ENCODE measurements at regions not wholly inside any gene's neighbourhood (a gene's known extent, or its start where the extent isn't known, plus 50 kb on each side); places are given as distances from the start of the nearest gene placed in this dataset.
"Not testable (repeated sequence)": the region's sequence is repeated elsewhere in the genome, so short reads cannot be mapped to it uniquely, and the experiment has no call there.

- DNase-seq = no peak
Observed at GRCh38 chr16:60989592-60989991, 1046.6 kb downstream of the CDH8 start.

GRCh38 chr16:60979119-60979518, 1057.1 kb downstream of the CDH8 start:
- DNase-seq = no peak

DNA sequence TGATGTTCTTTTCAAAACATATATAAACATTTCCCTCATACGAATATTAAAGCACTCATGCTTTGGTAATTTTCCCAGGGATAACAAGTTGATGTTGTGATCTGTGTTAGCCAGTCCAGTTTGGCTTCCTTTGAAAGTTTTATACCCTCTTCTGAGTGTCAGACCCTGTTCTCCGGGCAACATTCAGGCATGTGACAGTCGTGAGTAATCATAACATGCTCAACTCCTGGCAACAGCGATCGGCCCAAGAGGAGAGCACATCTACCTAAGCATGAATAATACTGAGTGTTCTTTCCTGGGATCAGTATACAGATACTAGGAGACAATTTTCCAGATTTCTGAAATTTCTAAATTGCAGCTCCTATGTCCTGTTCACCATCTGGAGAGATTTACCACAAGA, 1086.4 kb downstream of the CDH8 start:
- DNase-seq = no peak

GRCh38 chr16:60945225-60945624, 1091.0 kb downstream of the CDH8 start:
- no peak for DNase-seq

GRCh38 chr16:60936189-60936588, 1100.0 kb downstream of the CDH8 start:
- DNase-seq = not testable (repeated sequence)

GRCh38 chr16:60932600-60932999, 1103.6 kb downstream of the CDH8 start:
- DNase-seq = no peak

DNA sequence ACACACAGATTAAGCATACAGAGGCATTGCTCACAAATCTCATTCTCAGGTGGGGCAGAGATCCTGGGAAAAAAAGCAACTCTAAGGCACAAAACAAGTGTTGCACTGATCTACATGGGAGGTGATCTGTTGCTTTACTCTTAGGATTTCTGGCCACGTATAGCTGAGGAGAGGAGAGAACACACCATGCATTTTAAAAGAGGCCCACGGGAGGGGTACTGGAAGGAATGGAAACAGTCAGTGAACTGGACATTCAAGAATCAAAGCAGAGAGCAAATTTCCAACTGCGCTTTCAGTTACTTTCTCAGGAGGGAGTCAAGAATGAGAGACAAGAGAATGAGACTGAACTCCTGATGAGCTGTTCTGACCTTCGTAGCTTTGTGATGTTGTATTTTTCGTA, 1105.9 kb downstream of the CDH8 start:
- DNase-seq = no peak

DNA sequence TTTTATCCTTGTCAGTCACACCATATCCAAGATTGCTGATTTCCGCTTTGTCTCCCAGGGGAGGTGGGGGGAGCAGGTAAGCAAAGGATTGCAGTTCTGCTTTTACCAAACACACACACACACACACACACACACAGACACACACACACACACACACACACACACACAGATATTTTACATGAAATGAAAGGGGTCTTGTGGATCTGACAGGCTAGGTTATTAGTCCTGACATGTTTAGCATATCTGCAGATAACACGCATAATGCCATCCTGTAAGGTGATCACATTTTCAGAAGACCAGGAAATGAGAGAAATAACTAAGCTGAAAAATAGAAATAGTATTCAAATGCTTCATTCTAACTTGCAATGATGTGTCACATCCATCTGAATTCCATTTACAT, 1113.3 kb downstream of the CDH8 start:
- no peak for DNase-seq

- DNase-seq = no peak
Observed at GRCh38 chr16:60914334-60914733, 1121.9 kb downstream of the CDH8 start.

GRCh38 chr16:60907645-60908044, 1128.6 kb downstream of the CDH8 start:
- DNase-seq = no peak

DNA sequence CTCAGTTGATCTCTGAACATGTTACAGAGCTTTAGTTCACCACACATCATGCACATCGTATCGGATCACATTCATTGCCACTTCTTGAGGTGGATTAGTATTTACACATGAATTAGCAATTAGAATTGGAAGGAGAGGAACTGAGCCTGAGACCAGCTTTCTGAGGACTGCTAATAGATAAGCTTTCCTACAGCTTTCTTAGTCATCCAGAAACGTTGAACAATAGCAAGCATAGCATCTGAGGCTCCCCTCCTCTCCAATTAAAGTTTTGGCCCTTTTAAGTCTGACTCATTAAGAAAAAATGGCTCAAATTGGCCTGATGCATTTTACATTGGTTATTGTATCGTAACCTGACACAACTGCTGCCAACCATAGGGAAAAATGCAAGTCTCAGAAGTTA, 1130.4 kb downstream of the CDH8 start:
- DNase-seq = no peak

GRCh38 chr16:60902114-60902513, 1134.1 kb downstream of the CDH8 start:
- DNase-seq = no peak

- DNase-seq = no peak
Observed at GRCh38 chr16:60882816-60883215, 1153.4 kb downstream of the CDH8 start.

DNA sequence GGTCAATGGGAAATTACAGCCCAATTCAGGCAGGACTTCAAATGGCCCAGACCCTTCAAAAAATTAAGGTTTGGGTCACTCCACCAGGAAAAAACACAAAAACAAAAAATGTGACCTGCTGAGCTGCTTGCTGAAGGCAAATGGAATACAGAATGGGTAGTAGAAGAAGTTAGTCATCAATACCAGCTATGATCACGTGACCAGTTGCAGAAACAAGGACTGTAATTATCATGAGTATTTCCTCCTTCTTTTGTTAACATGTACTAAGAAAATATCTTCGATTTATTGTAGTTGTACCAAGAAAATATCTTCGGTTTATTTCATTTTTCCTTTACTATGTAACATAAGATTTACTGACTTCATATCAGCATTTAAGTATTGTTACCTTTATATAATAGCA, 1183.6 kb downstream of the CDH8 start:
- no peak for DNase-seq

DNA sequence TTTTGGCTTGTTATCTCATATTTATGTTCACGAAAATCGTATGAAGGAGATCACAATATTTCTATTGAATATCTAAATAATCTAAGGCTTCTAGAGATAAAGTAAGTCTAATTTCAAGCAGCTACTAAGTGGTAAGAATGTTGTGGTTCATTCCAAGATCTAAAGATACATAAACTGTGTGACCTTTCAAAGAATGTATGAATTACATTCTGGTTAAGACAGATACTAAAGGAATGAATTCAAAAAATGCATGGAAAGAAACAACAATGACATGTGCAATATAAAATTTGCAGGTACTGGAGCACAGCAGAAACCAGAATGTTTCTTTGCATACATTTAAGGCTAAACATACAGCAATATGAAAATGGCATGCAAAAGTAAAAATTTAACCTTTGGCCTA, 1214.6 kb downstream of the CDH8 start:
- no peak for DNase-seq

DNA sequence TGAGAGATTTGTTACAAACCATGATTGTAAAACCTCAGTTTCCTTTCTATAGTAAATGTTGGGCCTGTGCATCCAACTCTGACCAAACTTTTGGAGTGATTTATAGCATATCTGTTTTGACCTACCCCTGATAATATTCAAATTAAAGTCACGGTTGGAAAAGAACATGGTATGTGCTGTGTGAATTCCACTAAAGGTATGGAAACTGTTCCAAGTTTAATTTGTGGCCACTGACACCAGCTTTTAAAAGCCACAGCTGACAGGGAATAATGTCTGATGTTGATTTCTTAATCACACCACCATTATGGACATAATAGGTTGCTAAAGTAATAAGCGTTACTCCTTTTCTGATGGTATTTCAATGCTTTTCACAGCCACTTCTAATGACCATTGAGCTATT, 1215.9 kb downstream of the CDH8 start:
- DNase-seq = no peak

DNA sequence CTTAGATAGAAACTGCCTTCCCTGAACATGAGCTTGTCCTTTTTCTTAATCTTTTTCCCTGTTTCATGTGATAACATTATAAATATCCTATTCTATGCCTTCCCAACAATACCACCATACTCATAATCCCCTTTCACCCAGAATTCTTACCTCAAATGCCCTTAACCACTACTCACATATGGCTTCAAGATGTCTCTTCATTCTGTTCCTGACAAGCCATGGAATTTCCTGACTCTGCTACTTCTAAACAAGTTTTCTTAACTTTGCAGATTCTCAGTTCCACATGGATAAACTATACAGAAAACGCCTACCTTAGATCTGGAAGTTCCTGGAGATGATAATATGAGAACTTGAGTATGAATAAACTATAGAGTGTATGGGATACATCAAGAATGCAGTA, 1217.8 kb downstream of the CDH8 start:
- no peak for DNase-seq

- no peak for DNase-seq
Observed at GRCh38 chr16:60816461-60816860, 1219.8 kb downstream of the CDH8 start.

- no peak for DNase-seq
Observed at GRCh38 chr16:60815865-60816264, 1220.4 kb downstream of the CDH8 start.

DNA sequence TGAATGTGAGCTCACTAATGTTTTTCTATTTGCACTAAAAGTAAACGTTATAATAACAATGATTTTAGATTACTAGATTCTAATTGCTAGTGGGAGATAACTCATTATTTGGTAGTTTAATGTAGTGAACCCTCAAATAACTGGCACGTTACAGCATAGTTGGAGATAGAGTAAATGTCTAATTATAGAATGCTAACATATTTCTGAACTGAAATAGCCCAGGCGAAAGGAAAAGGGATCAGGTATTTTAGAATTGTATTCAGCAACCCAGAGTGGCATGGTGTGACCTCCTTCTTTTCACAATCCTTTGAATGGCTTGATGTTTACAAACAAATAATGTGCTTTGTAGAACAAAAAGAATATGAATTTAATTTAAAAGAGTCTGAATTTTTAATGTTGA, 1221.2 kb downstream of the CDH8 start:
- DNase-seq = no peak

GRCh38 chr16:60811657-60812056, 1224.6 kb downstream of the CDH8 start:
- DNase-seq = no peak

GRCh38 chr16:60811051-60811608, 1225.1 kb downstream of the CDH8 start:
- DNase-seq = no peak

- no peak for DNase-seq
Observed at GRCh38 chr16:60810250-60810649, 1226.0 kb downstream of the CDH8 start.

GRCh38 chr16:60792437-60792836, 1243.8 kb downstream of the CDH8 start:
- DNase-seq = no peak

DNA sequence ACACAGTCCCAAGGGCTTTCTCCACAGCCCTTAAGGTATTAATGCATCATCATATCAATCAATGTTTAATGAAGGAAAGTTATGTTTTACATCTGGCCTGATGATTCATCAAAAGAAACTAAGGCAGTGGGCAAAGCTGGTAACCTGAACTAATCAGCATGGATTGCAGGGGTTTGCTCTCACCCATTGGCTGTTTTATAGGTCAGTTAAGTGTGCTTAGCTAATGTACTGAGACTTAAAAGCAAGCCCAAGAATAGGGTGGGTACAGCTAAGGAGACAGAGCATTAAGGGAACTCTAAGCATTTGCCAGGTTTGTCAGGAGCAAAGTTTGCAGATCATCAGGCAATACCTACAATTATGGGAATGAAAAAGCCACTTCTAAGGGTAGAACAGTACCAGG, 1247.6 kb downstream of the CDH8 start:
- no peak for DNase-seq

DNA sequence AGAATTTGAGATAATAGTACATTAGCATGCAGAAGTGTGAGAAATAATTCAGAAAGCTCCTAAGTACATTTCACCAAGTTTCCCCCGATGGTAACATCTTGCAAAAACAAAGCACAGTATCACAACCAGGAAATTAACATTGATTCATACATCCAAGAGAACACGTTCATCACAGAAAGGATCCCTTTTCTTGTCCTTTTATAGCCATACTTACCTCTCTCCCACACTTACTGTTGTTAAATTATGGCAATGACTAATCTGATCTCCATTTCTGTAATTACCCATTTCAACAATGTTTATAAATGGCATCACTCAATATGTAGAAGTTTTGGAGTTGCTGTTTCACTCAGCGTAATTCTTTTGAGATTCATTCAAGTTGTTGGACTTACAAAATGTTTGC, 1260.0 kb downstream of the CDH8 start:
- no peak for DNase-seq
